ENCODE measurements at regions not wholly inside any gene's neighbourhood (a gene's known extent, or its start where the extent isn't known, plus 50 kb on each side); places are given as distances from the start of the nearest gene placed in this dataset.

DNA sequence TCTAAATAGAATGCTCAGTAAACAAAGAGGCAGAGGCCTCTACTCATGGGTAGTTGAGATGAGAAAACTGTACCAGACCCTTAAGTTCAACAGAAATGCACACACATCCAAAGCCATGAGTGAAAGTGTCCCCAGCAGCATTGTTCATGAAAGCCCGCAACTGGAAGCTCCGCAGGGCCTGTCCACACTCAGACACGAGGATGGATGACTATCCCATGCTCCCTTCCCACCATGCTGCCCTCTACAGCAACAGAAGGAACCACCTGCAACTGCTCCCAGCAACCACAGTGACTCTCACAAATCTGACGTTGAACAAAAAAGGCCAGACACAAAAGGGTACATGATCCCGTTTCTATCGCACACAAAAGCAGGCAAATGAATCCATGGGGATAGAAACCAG lies 76.9 kb upstream of the ANO1 start:
- TF ChIP-seq, protein P1, sequence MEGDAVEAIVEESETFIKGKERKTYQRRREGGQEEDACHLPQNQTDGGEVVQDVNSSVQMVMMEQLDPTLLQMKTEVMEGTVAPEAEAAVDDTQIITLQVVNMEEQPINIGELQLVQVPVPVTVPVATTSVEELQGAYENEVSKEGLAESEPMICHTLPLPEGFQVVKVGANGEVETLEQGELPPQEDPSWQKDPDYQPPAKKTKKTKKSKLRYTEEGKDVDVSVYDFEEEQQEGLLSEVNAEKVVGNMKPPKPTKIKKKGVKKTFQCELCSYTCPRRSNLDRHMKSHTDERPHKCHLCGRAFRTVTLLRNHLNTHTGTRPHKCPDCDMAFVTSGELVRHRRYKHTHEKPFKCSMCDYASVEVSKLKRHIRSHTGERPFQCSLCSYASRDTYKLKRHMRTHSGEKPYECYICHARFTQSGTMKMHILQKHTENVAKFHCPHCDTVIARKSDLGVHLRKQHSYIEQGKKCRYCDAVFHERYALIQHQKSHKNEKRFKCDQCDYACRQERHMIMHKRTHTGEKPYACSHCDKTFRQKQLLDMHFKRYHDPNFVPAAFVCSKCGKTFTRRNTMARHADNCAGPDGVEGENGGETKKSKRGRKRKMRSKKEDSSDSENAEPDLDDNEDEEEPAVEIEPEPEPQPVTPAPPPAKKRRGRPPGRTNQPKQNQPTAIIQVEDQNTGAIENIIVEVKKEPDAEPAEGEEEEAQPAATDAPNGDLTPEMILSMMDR (IDR thresholded peaks at IDR 0.05): no peak
- no peak for TF ChIP-seq POLR2AphosphoS5 (IDR thresholded peaks at IDR 0.05)
- TF ChIP-seq POLR2A (IDR thresholded peaks at IDR 0.05): no peak

All from breast epithelium (tissue), 3 donors.